ENCODE measurements at regions not wholly inside any gene's neighbourhood (a gene's known extent, or its start where the extent isn't known, plus 50 kb on each side); places are given as distances from the start of the nearest gene placed in this dataset.

- no peak for TF ChIP-seq CTCF (IDR thresholded peaks at IDR 0.05)
- no peak for TF ChIP-seq ZFX (IDR thresholded peaks at IDR 0.05; ENCODE audit: borderline replicate concordance)
These were observed 520.4 kb downstream of the TBC1D22A start for GRCh38 chr22:47282851-47283250.
